VCaP (cell line): ENCODE measurements at regions not wholly inside any gene's neighbourhood (a gene's known extent, or its start where the extent isn't known, plus 50 kb on each side); places are given as distances from the start of the nearest gene placed in this dataset.

Experiments used
- H3K27ac ChIP-seq: fragments of 450-650 bp; 2 replicates; pipeline ENCODE4 v1.5.1; 2017
- CTCF ChIP-seq: fragments of 450-650 bp; conservative IDR thresholded peaks from 2 replicates; pipeline ENCODE4 v1.5.1; 2017; ENCODE audit warnings: mild to moderate bottlenecking, moderate library complexity

DNA sequence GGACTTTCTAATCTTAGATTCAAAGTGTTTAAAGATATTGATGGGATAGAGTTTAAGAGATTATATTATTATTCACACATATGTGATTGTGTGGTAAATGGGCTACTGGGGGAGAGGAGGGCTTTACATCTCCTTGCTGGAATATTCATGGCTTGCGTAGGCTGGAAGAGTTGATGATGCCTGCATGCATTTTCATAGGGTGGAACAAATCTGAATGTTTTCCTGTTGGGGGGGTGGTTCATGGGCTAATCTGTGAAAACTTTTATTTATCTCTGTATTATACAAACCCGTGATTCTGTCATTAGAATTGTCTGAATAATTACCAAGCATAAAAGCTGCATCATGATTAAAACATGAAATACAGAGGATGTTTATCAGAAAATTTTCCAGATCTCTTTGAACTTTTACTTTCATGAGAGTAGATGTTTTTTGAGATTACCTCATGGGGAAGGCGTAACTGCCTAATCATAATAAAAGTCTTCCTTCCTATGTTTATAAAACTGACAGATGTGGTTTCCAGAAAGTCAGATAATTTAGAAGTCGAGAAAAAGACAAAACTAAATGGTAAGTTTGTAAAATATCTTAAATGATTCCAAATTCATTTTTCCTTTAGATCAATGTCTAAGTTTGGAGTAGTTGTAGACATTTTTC lies 1185.4 kb upstream of the SEMA6A start:
- TF ChIP-seq CTCF: no peak
- no peak overlapping the region for H3K27ac ChIP-seq

DNA sequence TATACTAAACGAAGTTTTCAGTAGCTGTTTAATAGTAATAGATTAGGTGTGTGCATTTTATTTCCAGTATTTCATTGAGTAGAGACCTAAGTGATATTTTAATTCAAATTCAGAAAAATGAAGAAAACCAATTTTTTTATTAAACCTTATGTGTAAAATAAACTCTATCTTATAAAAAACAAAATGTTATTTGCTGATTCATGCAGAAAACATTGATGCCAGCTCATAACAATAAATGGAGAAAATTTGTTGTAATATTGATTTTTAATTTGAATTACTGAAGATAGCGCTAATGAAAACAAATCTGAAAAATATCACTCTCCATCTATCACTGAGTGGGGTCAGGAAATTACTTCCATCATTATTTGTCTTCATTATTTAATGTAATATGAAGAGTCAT lies 1177.8 kb upstream of the SEMA6A start:
- TF ChIP-seq CTCF: no peak
- H3K27ac ChIP-seq: no peak overlapping the region

- no peak for TF ChIP-seq CTCF
- H3K27ac ChIP-seq: no peak overlapping the region
Observed at GRCh38 chr5:117748336-117748735, 1173.7 kb upstream of the SEMA6A start.

- no peak overlapping the region for H3K27ac ChIP-seq
- TF ChIP-seq CTCF: no peak
Observed at GRCh38 chr5:117743337-117743736, 1168.7 kb upstream of the SEMA6A start.

DNA sequence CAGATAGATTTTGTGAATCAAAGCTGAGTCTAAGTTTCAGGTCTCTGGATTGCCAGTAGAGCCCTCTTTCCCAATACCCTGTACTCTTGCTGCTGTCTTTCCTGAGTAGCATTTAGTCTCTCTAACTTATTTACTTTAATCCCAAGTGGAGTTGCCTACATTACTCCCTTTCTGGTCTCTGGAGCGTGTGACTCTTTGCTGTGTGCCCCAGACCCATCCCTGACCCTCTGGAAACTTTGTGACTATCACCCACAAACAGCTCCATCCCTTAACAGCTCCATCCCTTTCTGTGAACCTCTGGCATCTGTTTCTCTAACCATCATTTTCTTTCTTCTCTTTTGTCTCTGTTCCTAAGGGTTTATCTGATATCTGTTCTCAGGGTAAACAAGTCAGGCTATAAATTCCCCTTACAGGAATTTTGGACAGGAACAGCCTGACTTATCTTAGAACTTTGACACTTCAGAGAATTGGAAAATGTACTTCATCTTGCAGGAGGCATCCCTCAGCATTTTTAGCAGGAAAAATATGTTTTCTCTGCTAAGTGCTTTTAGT lies 1167.1 kb upstream of the SEMA6A start:
- no peak for TF ChIP-seq CTCF
- H3K27ac ChIP-seq: peak overlapping the region; percentile 66

DNA sequence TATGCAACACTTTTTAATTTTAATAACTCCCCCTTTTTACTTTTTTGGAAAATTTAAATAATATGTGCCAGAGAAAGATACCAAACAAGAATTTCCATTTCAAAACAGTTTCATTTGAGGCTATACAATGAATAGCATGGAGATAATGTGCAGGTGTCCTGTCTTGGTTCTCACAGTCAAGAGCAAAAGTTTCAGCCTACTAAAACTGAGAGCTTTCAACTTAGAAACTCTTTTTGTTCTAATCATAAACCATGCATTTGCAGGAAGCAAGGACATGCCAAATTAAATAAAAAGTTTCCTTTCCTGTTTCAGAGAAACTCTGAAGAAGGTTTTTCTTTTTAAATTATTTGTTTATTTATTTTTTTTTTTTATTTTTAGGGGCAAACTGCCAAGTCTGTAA lies 1165.6 kb upstream of the SEMA6A start:
- peak overlapping the region; percentile 66 for H3K27ac ChIP-seq
- TF ChIP-seq CTCF: no peak

DNA sequence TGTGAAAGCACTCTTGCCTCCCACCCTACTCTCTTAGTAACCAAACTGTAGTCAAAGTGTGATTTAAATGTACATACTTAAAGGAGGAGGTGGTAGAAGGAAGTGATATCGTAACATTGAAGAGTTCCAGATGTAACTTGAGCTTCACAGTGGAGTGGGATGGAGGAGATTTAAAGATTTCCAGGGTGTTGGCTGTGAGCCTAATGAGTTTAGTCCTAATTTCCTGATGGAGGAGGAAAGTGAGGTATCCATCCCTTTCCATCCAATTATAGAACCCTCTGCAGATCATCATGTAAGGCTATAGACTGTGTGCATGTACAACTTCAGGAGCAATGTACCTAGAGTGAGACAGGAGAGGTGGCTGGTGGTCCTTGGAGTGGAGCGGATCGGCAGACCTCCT lies 1163.9 kb upstream of the SEMA6A start:
- H3K27ac ChIP-seq: no peak overlapping the region
- TF ChIP-seq CTCF: no peak
